H1 (cell line): ENCODE measurements at regions not wholly inside any gene's neighbourhood (a gene's known extent, or its start where the extent isn't known, plus 50 kb on each side); places are given as distances from the start of the nearest gene placed in this dataset.

ENCODE experiments used
- CTCF ChIA-PET: fragments of 300-600 bp; sonication (Branson Sonifier 250); formaldehyde crosslinking; loops from one replicate; lab custom pipeline; 2021; ENCODE audit not compliant: partially characterized antibody; lab: Charles Lee
- POLR2A ChIA-PET: fragments of 300-600 bp; sonication (Branson Sonifier 250); formaldehyde crosslinking; loops from one replicate; lab custom pipeline; 2021; ENCODE audit warnings: inconsistent platforms; ENCODE audit not compliant: partially characterized antibody; lab: Charles Lee
- DNase-seq, 2 experiments: peaks; one replicate each; pipeline versions ENCODE4 v3.0.0 to v3.0.0-alpha.2; 2010 to 2022; ENCODE audit warnings: low spot score in 2 of 2, low read depth in 1 of 2, mixed read lengths in 1 of 2
- FAIRE-seq: peaks from 2 replicates; lab custom pipeline; 2011; peaks lifted over from hg19 to GRCh38; lab: Jason Lieb, UNC
- H2AFZ ChIP-seq: 2 replicates; pipeline ENCODE4 v1.8.1; 2012; ENCODE audit warnings: low read length, inconsistent platforms
- H2AK5ac ChIP-seq: 2 replicates; pipeline ENCODE4 v1.6.1; 2013; ENCODE audit warnings: low read depth, low read length
- H2BK120ac ChIP-seq: replicated peaks from 2 replicates; pipeline ENCODE3; 2013; ENCODE audit warnings: low read depth, low read length, inconsistent platforms
- H2BK12ac ChIP-seq: 2 replicates; pipeline ENCODE4 v1.6.1; 2013; ENCODE audit warnings: low read depth, low read length
- H2BK15ac ChIP-seq: 2 replicates; pipeline ENCODE4 v1.6.1; 2013; ENCODE audit warnings: low read length
- H2BK20ac ChIP-seq: 2 replicates; pipeline ENCODE4 v1.6.1; 2013; ENCODE audit warnings: low read length
- H2BK5ac ChIP-seq: 2 replicates; pipeline ENCODE4 v1.6.1; 2013; ENCODE audit warnings: low read depth, low read length
- H3K14ac ChIP-seq: 2 replicates; pipeline ENCODE4 v1.6.1; 2013; ENCODE audit warnings: inconsistent platforms; ENCODE audit not compliant: insufficient read length
- H3K18ac ChIP-seq: 2 replicates; pipeline ENCODE4 v1.6.1; 2013; ENCODE audit warnings: low read length; ENCODE audit errors: extremely low read depth
- H3K23ac ChIP-seq: 2 replicates; pipeline ENCODE4 v1.6.1; 2013; ENCODE audit warnings: inconsistent platforms; ENCODE audit not compliant: insufficient read length
- H3K23me2 ChIP-seq: 2 replicates; pipeline ENCODE4 v1.6.1; 2013; ENCODE audit warnings: low read depth, low read length
- H3K27ac ChIP-seq: 2 replicates; pipeline ENCODE4 v1.6.1; 2011; ENCODE audit warnings: low read depth, low read length, inconsistent platforms
- H3K27me3 ChIP-seq, 4 experiments: replicated peaks in 1 of 4; 1 replicate in 1 of 4; 2 replicates in 3 of 4; pipeline versions ENCODE4 v1.6.1 to v1.8.1; 2011 to 2013; ENCODE audit warnings: low read length in 3 of 4, mild to moderate bottlenecking in 3 of 4, inconsistent platforms in 2 of 4, mixed read lengths in 2 of 4, moderate library complexity in 1 of 4; ENCODE audit not compliant: control insufficient read depth in 3 of 4, insufficient read depth in 3 of 4; ENCODE audit errors: extremely low read depth in 1 of 4
- H3K36me3 ChIP-seq, 4 experiments: 2 replicates each; pipeline versions ENCODE4 v1.6.1 to v1.8.1; 2011 to 2013; ENCODE audit warnings: mild to moderate bottlenecking in 4 of 4, low read length in 3 of 4, moderate library complexity in 2 of 4, control low read depth in 1 of 4, inconsistent platforms in 1 of 4; ENCODE audit not compliant: insufficient read depth in 4 of 4, control insufficient read depth in 2 of 4
- H3K4ac ChIP-seq: replicated peaks from 2 replicates; pipeline ENCODE3; 2013; ENCODE audit warnings: low read length, low read depth, mixed read lengths, inconsistent platforms; ENCODE audit not compliant: insufficient read length
- H3K4me1 ChIP-seq, 4 experiments: replicated peaks in 1 of 4; 1 replicate in 1 of 4; 2 replicates in 3 of 4; pipeline versions ENCODE4 v1.6.1 to v1.8.1; 2011 to 2013; ENCODE audit warnings: low read length in 3 of 4, inconsistent platforms in 2 of 4, mixed read lengths in 1 of 4; ENCODE audit not compliant: insufficient read depth in 4 of 4, control insufficient read depth in 3 of 4
- H3K4me2 ChIP-seq, 2 experiments: 2 replicates each; pipeline versions ENCODE4 v1.6.1 to v1.8.1; 2011 to 2013; ENCODE audit warnings: low read depth in 2 of 2, low read length in 2 of 2, control low read depth in 1 of 2, inconsistent platforms in 1 of 2, mild to moderate bottlenecking in 1 of 2; ENCODE audit not compliant: insufficient read depth in 1 of 2
- H3K4me3 ChIP-seq, 4 experiments: fragments of 200-600, 300-600 bp in 1 of 4; sonication (generic), shearing (Covaris generic), sonication (Bioruptor Twin) in 1 of 4; 2 replicates each; pipeline versions ENCODE4 v1.5.1 to v1.8.1; 2011 to 2016; ENCODE audit warnings: low read length in 4 of 4, low read depth in 3 of 4, control low read depth in 2 of 4, inconsistent platforms in 2 of 4, mild to moderate bottlenecking in 2 of 4, mixed read lengths in 1 of 4, moderate library complexity in 1 of 4; ENCODE audit not compliant: insufficient read depth in 2 of 4; ENCODE audit errors: extremely low read depth in 1 of 4
- H3K56ac ChIP-seq: replicated peaks from 2 replicates; pipeline ENCODE3; 2013; ENCODE audit warnings: low read depth, mild to moderate bottlenecking, mixed read lengths, low read length, inconsistent platforms; ENCODE audit not compliant: insufficient read length
- H3K79me1 ChIP-seq: 2 replicates; pipeline ENCODE4 v1.6.1; 2013; ENCODE audit warnings: low read depth, low read length, control low read depth
- H3K79me2 ChIP-seq, 2 experiments: 2 replicates each; pipeline versions ENCODE4 v1.6.1 to v1.8.1; 2012 to 2013; ENCODE audit warnings: low read length in 2 of 2, mild to moderate bottlenecking in 2 of 2, inconsistent platforms in 1 of 2; ENCODE audit not compliant: insufficient read depth in 2 of 2, control insufficient read depth in 1 of 2
- H3K9ac ChIP-seq, 4 experiments: replicated peaks in 1 of 4; 1 replicate in 1 of 4; 2 replicates in 3 of 4; pipeline versions ENCODE4 v1.6.1 to v1.8.1; 2011 to 2013; ENCODE audit warnings: low read depth in 3 of 4, low read length in 3 of 4, control low read depth in 2 of 4, mild to moderate bottlenecking in 2 of 4, moderate library complexity in 2 of 4, inconsistent platforms in 1 of 4; ENCODE audit errors: extremely low read depth in 1 of 4
- H3K9me3 ChIP-seq, 2 experiments: 2 replicates each; pipeline versions ENCODE4 v1.6.1 to v1.8.1; 2012 to 2013; ENCODE audit warnings: mild to moderate bottlenecking in 2 of 2, moderate library complexity in 2 of 2, control low read depth in 1 of 2, inconsistent platforms in 1 of 2, low read depth in 1 of 2, low read length in 1 of 2, mixed read lengths in 1 of 2; ENCODE audit not compliant: insufficient read depth in 2 of 2
- H4K20me1 ChIP-seq, 2 experiments: replicated peaks in 1 of 2; 2 replicates each; pipeline versions ENCODE3 to v1.8.1; 2011 to 2013; ENCODE audit warnings: inconsistent platforms in 2 of 2, low read length in 2 of 2, mild to moderate bottlenecking in 1 of 2; ENCODE audit not compliant: insufficient read depth in 2 of 2, control insufficient read depth in 1 of 2
- H4K5ac ChIP-seq: 2 replicates; pipeline ENCODE4 v1.6.1; 2013; ENCODE audit warnings: low read length, low read depth, mixed read lengths, inconsistent platforms; ENCODE audit not compliant: insufficient read length
- H4K8ac ChIP-seq: 2 replicates; pipeline ENCODE4 v1.8.0; 2013; ENCODE audit warnings: mild to moderate bottlenecking, moderate library complexity, low read length, inconsistent platforms; ENCODE audit not compliant: insufficient read depth; ENCODE audit errors: extremely low read depth
- H4K91ac ChIP-seq: replicated peaks from 2 replicates; pipeline ENCODE3; 2013; ENCODE audit warnings: low read length, mixed read lengths, inconsistent platforms; ENCODE audit not compliant: insufficient read length
- GTF2F1 ChIP-seq: IDR thresholded peaks from 2 replicates; pipeline ENCODE4 v1.6.1; 2012; ENCODE audit warnings: low read depth, low read length, improper control_type of control experiment, borderline replicate concordance
- SP4 ChIP-seq: IDR thresholded peaks from 2 replicates; pipeline ENCODE4 v1.6.1; 2012; ENCODE audit warnings: low read length, inconsistent platforms
- WGBS, 2 experiments: shearing (Covaris generic) in 1 of 2; methylation state at CpG; one replicate each; pipeline versions ENCODE4 v1.1.6 to v1.1.7; 2013 to 2015; ENCODE audit warnings: low lambda C conversion rate in 2 of 2, mixed read lengths in 2 of 2, inconsistent platforms in 1 of 2, low coverage in 1 of 2, missing lambda C conversion rate in 1 of 2; ENCODE audit not compliant: insufficient replicate concordance in 2 of 2, insufficient coverage in 1 of 2, insufficient read length in 1 of 2; ENCODE audit errors: extremely low coverage in 1 of 2, missing lambda C conversion rate in 1 of 2; 5-methylcytosine and 5-hydroxymethylcytosine counted together

GRCh38 chr5:26791433-26791832 lies 247.0 kb downstream of the CDH9 start:
- Histone ChIP-seq H3K18ac (no peak overlapping the region), H2AFZ (no peak overlapping the region), H3K4ac (no peak overlapping the region), H3K27ac (no peak overlapping the region), H3K4me3 (no peak overlapping the region), H4K20me1 (no peaks in the 10 kb centered on the region), H3K36me3 (no peaks in the 10 kb centered on the region), H3K56ac (no peak overlapping the region), H4K5ac (no peak overlapping the region), H2BK5ac (no peak overlapping the region), H3K9me3 (no peaks in the 10 kb centered on the region), H2BK20ac (no peak overlapping the region), H4K8ac (no peak overlapping the region), H3K4me1 (no peaks in the 10 kb centered on the region), H3K4me2 (no peak overlapping the region), H2AK5ac (no peak overlapping the region), H3K79me2 (no peaks in the 10 kb centered on the region), H3K23ac (no peak overlapping the region), H3K9ac (no peak overlapping the region), H3K14ac (no peak overlapping the region), H4K91ac (no peak overlapping the region), H3K23me2 (no peaks in the 10 kb centered on the region), H2BK120ac (no peak overlapping the region), H3K27me3 (no peaks in the 10 kb centered on the region), H2BK15ac (no peak overlapping the region), H3K79me1 (no peaks in the 10 kb centered on the region), H2BK12ac (no peak overlapping the region)
- ChIA-PET POLR2A (no interaction called here), CTCF (no interaction called here)
- WGBS, 2 experiments = 69% methylated on average over 1 of the region's 1 CpG; no CpG with 5 or more reads in 1 of the 2 experiments
- DNase-seq (no peak), FAIRE-seq (no peak)
- TF ChIP-seq SP4 (no peak), GTF2F1 (no peak)
